ENCODE measurements at regions not wholly inside any gene's neighbourhood (a gene's known extent, or its start where the extent isn't known, plus 50 kb on each side); places are given as distances from the start of the nearest gene placed in this dataset.
"Not testable (repeated sequence)": the region's sequence is repeated elsewhere in the genome, so short reads cannot be mapped to it uniquely, and the experiment has no call there.

DNA sequence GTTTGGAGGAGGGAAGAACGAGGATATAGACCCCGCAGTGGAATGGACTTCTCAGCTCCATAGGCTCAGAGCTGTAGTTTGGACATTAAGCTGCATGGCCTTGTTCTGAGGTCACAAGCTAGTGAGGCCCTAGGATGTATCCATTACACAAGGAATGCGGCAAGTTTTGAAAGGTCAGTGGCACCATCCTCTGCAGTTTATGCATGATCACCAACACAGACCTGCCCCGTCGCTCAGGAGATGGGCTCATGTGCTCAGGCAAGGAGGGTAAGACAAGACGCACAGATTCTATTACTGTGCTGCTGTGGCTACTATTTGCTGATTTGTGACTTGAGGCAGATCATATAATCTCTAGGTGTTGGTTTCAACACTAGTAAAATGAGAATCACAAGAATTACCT lies 110.9 kb downstream of the FAM161A start:
- Mint-ChIP-seq H3K4me1 (no peaks in the 10 kb centered on the region), H3K9me3 (no peaks in the 10 kb centered on the region), H3K27me3 (peaks cover 0 to 5% (median 0%) of the 10 kb centered on the region in 3 donors), H3K27ac (no peak overlapping the region), H3K4me3 (no peak overlapping the region), H3K36me3 (no peaks in the 10 kb centered on the region)
- ATAC-seq (ENCODE audit: low read depth in 2 of 2) (no peak), DNase-seq (no peak)

GRCh38 chr2:61737841-61738240 lies 116.0 kb downstream of the FAM161A start:
- H3K27me3 Mint-ChIP-seq = peaks cover 0 to 7% (median 5%) of the 10 kb centered on the region in 3 donors

GRCh38 chr2:61736953-61737352 lies 116.9 kb downstream of the FAM161A start:
- H3K4me1 Mint-ChIP-seq = no peaks in the 10 kb centered on the region
- H3K9me3 Mint-ChIP-seq = no peaks in the 10 kb centered on the region
- no peak for ATAC-seq (ENCODE audit: low read depth in 2 of 2)
- H3K27me3 Mint-ChIP-seq = peaks cover 0 to 7% (median 5%) of the 10 kb centered on the region in 3 donors
- H3K4me3 Mint-ChIP-seq = no peak overlapping the region
- DNase-seq = no peak
- no peak overlapping the region for H3K27ac Mint-ChIP-seq
- no peaks in the 10 kb centered on the region for H3K36me3 Mint-ChIP-seq

More at GRCh38 chr2:61737841-61738240, 116.0 kb downstream of the FAM161A start:
- no peak for DNase-seq
- Mint-ChIP-seq H3K9me3 (no peaks in the 10 kb centered on the region), H3K36me3 (no peaks in the 10 kb centered on the region), H3K4me3 (no peak overlapping the region), H3K27ac (no peak overlapping the region), H3K4me1 (no peaks in the 10 kb centered on the region)
- ATAC-seq (ENCODE audit: low read depth in 2 of 2) = no peak

- ATAC-seq (ENCODE audit: low read depth in 2 of 2) = no peak
- Mint-ChIP-seq H3K4me1 (no peaks in the 10 kb centered on the region), H3K4me3 (no peak overlapping the region), H3K36me3 (peaks cover 0 to 2% of the 10 kb centered on the region in 2 donors), H3K9me3 (peaks cover 0 to 6% (median 2%) of the 10 kb centered on the region in 7 donors), H3K27ac (no peak overlapping the region), H3K27me3 (peaks cover 5 to 7% (median 5%) of the 10 kb centered on the region in 3 donors)
- no peak for DNase-seq
Observed at GRCh38 chr2:61733563-61733962, 120.3 kb downstream of the FAM161A start.

- H3K4me1 Mint-ChIP-seq = no peaks in the 10 kb centered on the region
- DNase-seq (no peak), ATAC-seq (ENCODE audit: low read depth in 2 of 2) (no peak)
- H3K4me3 Mint-ChIP-seq = no peak overlapping the region
- peaks cover 0 to 13% (median 5%) of the 10 kb centered on the region in 7 donors for H3K9me3 Mint-ChIP-seq
- H3K27ac Mint-ChIP-seq = no peak overlapping the region
- peaks cover 7 to 8% (median 8%) of the 10 kb centered on the region in 3 donors for H3K27me3 Mint-ChIP-seq
- peaks cover 0 to 3% of the 10 kb centered on the region in 2 donors for H3K36me3 Mint-ChIP-seq
Observed at GRCh38 chr2:61732787-61733186, 121.1 kb downstream of the FAM161A start.

- Mint-ChIP-seq H3K4me1 (no peaks in the 10 kb centered on the region), H3K36me3 (peaks cover 7 to 17% of the 10 kb centered on the region in 2 donors), H3K9me3 (peaks cover 8 to 30% (median 20%) of the 10 kb centered on the region in 7 donors), H3K4me3 (no peak overlapping the region), H3K27me3 (peaks cover 9 to 16% (median 15%) of the 10 kb centered on the region in 3 donors), H3K27ac (peak overlapping the region in 1 of 6 donors; percentile 8)
- DNase-seq = no peak
- no peak for ATAC-seq (ENCODE audit: low read depth in 2 of 2)
Observed at GRCh38 chr2:61727746-61728145, 126.1 kb downstream of the FAM161A start.

DNA sequence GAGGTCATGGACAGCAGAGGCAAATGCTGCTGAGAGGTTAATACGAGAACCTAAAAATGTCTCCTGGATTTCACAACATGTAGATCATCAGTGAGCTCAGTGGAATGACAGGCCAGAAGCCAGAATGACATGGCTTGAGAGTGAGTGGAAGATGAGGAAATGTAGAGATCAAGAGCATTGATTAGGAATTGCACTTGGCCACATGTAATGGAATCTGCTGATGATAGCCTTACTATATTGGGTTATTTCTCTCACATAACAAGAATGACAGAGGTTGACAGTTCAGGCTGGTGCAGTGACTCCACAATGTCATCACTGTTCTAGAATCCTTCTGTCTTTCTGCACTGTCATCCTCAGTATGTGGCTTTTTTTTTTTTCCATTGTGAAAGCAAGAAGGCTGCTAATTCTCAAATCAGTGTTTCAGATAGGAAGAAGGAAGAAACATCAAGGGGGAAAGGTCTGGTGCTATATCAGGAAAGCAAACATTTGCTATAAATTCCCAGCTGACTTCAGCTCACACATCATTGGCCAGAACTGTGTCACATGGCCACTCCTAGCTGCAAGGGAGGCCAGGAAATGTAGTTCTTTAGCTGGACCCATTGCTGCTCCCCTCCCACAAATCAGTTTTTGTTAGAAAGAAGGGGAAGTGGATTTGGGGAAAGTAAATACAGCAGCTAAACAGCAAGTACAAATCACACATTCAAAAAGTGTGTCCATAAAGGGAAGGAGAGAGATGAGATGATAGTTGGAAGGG lies 127.2 kb downstream of the FAM161A start:
- no peak for ATAC-seq (ENCODE audit: low read depth in 2 of 2)
- H3K27me3 Mint-ChIP-seq = peaks cover 9 to 15% (median 14%) of the 10 kb centered on the region in 3 donors
- peaks cover 8 to 30% (median 20%) of the 10 kb centered on the region in 7 donors for H3K9me3 Mint-ChIP-seq
- DNase-seq = no peak
- no peak overlapping the region for H3K27ac Mint-ChIP-seq
- no peaks in the 10 kb centered on the region for H3K4me1 Mint-ChIP-seq
- peaks cover 7 to 17% of the 10 kb centered on the region in 2 donors for H3K36me3 Mint-ChIP-seq
- H3K4me3 Mint-ChIP-seq = no peak overlapping the region

- not testable (repeated sequence) for H3K27ac Mint-ChIP-seq; ATAC-seq (ENCODE audit: low read depth in 2 of 2); H3K4me1 Mint-ChIP-seq; H3K4me3 Mint-ChIP-seq; DNase-seq
- H3K27me3 Mint-ChIP-seq = peaks cover 15 to 24% (median 16%) of the 10 kb centered on the region in 3 donors
- H3K9me3 Mint-ChIP-seq = peaks cover 8 to 23% (median 18%) of the 10 kb centered on the region in 7 donors
- peaks cover 3 to 17% of the 10 kb centered on the region in 2 donors for H3K36me3 Mint-ChIP-seq
Observed at GRCh38 chr2:61723364-61723763, 130.5 kb downstream of the FAM161A start.

DNA sequence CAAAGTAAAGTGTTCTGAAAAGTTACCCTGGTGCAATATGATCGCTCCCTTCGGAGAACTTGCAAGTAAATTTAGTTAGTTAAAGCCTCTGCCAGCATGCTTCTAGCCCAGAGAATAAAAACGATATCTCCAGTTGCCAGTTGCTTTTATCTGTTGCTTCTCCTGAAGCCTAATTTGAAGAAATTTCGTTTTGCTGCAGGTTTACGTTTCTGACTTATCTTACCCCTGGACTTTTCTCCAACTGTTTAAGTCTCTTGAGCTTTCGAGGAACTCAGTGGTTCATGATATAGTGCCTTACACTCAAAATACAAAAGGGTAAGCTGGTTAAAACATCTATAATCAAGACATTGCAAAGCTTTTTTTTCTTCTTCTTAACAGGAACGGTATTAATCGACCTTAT lies 131.1 kb downstream of the FAM161A start:
- H3K27me3 Mint-ChIP-seq = peaks cover 12 to 20% (median 16%) of the 10 kb centered on the region in 3 donors
- H3K9me3 Mint-ChIP-seq = peaks cover 8 to 18% (median 15%) of the 10 kb centered on the region in 7 donors
- peaks cover 3 to 17% of the 10 kb centered on the region in 2 donors for H3K36me3 Mint-ChIP-seq
- no peak for ATAC-seq (ENCODE audit: low read depth in 2 of 2)
- no peaks in the 10 kb centered on the region for H3K4me1 Mint-ChIP-seq
- H3K4me3 Mint-ChIP-seq = no peak overlapping the region
- no peak for DNase-seq
- no peak overlapping the region for H3K27ac Mint-ChIP-seq

GRCh38 chr2:61722318-61722717 lies 131.5 kb downstream of the FAM161A start:
- H3K36me3 Mint-ChIP-seq = peaks cover 3 to 17% of the 10 kb centered on the region in 2 donors
- peaks cover 8 to 14% (median 12%) of the 10 kb centered on the region in 7 donors for H3K9me3 Mint-ChIP-seq
- no peak for DNase-seq
- H3K27me3 Mint-ChIP-seq = peaks cover 8 to 18% (median 15%) of the 10 kb centered on the region in 3 donors
- no peaks in the 10 kb centered on the region for H3K4me1 Mint-ChIP-seq
- ATAC-seq (ENCODE audit: low read depth in 2 of 2) = no peak
- H3K4me3 Mint-ChIP-seq = no peak overlapping the region
- no peak overlapping the region for H3K27ac Mint-ChIP-seq

DNA sequence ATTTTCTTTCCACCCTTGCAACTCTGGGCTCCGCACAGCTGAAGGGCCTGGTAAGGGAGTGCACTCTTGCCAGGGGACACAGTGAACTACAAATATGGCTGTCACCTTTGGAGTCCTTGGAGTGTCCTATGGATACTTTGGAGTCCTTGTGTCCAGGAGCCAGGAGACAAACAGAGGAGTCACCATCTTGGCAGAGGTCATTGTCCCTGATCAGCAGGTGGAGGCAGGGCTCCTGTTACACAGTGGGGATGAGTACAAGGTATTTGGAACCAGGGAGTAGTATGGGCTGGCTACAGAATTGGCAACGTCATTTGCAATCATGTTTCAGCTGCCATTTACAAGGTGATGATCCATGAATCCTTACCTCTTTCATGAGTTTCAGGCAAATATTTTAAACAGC lies 132.5 kb downstream of the FAM161A start:
- no peak overlapping the region for H3K27ac Mint-ChIP-seq
- peaks cover 7 to 13% (median 8%) of the 10 kb centered on the region in 3 donors for H3K27me3 Mint-ChIP-seq
- no peaks in the 10 kb centered on the region for H3K4me1 Mint-ChIP-seq
- peaks cover 3 to 7% (median 6%) of the 10 kb centered on the region in 7 donors for H3K9me3 Mint-ChIP-seq
- peaks cover 0 to 8% of the 10 kb centered on the region in 2 donors for H3K36me3 Mint-ChIP-seq
- H3K4me3 Mint-ChIP-seq = no peak overlapping the region
- no peak for DNase-seq
- ATAC-seq (ENCODE audit: low read depth in 2 of 2) = no peak

DNA sequence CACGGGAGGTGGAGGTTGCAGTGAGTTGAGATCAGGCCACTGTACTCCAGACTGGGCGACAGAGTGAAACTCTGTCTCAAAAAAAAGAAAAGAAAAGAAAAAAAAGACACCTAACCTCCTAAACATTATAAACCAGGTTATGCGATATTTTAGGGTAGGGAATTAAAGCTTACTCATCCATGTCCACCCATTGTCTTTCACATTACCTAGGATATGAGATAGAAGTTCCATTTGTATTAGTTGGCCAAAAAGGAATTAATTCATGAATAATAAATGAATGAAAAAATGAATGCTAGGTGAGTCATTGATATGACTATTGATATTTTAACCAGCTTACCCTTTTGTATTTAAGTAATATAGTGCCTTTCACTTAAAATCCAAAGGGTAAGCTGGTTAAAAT lies 132.9 kb downstream of the FAM161A start:
- Mint-ChIP-seq H3K4me3 (no peak overlapping the region), H3K4me1 (no peaks in the 10 kb centered on the region), H3K36me3 (peaks cover 0 to 3% of the 10 kb centered on the region in 2 donors), H3K27me3 (peaks cover 5 to 13% (median 7%) of the 10 kb centered on the region in 3 donors), H3K27ac (no peak overlapping the region), H3K9me3 (peaks cover under 1 to 2% (median 1%) of the 10 kb centered on the region in 7 donors)
- DNase-seq (no peak), ATAC-seq (ENCODE audit: low read depth in 2 of 2) (no peak)

GRCh38 chr2:61718965-61719364 lies 134.9 kb downstream of the FAM161A start:
- Mint-ChIP-seq H3K9me3 (peaks cover 0 to 1% (median 0%) of the 10 kb centered on the region in 7 donors), H3K27ac (peak overlapping the region in 1 of 6 donors; percentile 29)

GRCh38 chr2:61715506-61715905 lies 138.4 kb downstream of the FAM161A start:
- H3K4me1 Mint-ChIP-seq = no peaks in the 10 kb centered on the region
- no peaks in the 10 kb centered on the region for H3K36me3 Mint-ChIP-seq
- H3K27me3 Mint-ChIP-seq = peaks cover 4 to 7% (median 7%) of the 10 kb centered on the region in 3 donors
- DNase-seq = no peak
- H3K27ac Mint-ChIP-seq = no peak overlapping the region
- no peak for ATAC-seq (ENCODE audit: low read depth in 2 of 2)
- H3K4me3 Mint-ChIP-seq = no peak overlapping the region
- H3K9me3 Mint-ChIP-seq = no peaks in the 10 kb centered on the region

More at GRCh38 chr2:61718965-61719364, 134.9 kb downstream of the FAM161A start:
- Mint-ChIP-seq H3K27me3 (peaks cover 4 to 13% (median 7%) of the 10 kb centered on the region in 3 donors), H3K36me3 (no peaks in the 10 kb centered on the region), H3K4me1 (no peaks in the 10 kb centered on the region), H3K4me3 (no peak overlapping the region)
- DNase-seq (no peak), ATAC-seq (ENCODE audit: low read depth in 2 of 2) (no peak)
